ENCODE measurements at regions not wholly inside any gene's neighbourhood (a gene's known extent, or its start where the extent isn't known, plus 50 kb on each side); places are given as distances from the start of the nearest gene placed in this dataset.

DNA sequence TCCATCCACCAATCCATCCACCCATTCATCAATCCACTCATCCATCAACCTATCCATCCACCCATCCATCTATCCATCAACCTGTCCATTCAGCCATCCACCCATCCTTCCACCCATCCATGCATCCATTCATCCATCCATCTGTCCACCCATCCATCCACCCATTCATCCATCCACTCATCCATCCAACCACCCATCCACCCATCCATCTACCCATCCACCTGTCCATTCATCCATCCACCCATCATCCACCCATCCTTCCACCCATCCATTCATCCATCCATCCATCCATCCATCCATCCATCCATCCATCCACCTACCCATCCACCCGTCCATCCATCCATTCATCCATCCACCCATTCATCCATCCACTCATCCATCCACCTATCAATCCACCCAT lies 195.8 kb downstream of the NXNL2 start:
- in situ Hi-C loops (cut with HindIII; ENCODE audit: low sequenced_read_pairs), result loop anchor here (10.0 kb wide), 1 partner anchor 136 kb away; no protein-coding TSS in a partner anchor

DNA sequence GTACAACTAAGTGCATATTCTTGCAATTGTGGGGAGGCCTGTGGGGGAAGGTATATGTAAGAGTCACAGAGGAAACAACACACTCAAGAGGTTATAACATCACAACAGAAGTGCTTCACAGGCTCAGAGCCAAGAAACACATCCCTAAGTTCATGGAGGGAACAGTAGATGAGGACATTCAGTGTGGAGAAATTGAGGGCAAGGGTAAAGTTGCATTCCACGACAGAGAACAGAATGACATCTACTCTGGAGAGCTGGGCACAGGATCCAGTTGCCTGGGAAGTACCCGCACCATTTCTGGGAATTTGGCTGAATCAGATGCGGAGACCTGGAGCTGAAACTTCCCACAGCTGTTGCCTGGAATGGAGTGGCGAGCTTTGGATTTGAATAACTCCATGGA lies 197.2 kb downstream of the NXNL2 start:
- in situ Hi-C loops (cut with HindIII; ENCODE audit: low sequenced_read_pairs), result loop anchor here (10.0 kb wide), 1 partner anchor 137 kb away; no protein-coding TSS in a partner anchor

- in situ Hi-C loops (cut with HindIII; ENCODE audit: low sequenced_read_pairs), result loop anchor here (10.0 kb wide), 1 partner anchor 139 kb away; no protein-coding TSS in a partner anchor
These were observed 198.9 kb downstream of the NXNL2 start for GRCh38 chr9:88733651-88734421.

GRCh38 chr9:88734527-88734926 lies 199.5 kb downstream of the NXNL2 start:
- in situ Hi-C loops (cut with HindIII; ENCODE audit: low sequenced_read_pairs), result loop anchor here (10.0 kb wide), 1 partner anchor 140 kb away; no protein-coding TSS in a partner anchor

DNA sequence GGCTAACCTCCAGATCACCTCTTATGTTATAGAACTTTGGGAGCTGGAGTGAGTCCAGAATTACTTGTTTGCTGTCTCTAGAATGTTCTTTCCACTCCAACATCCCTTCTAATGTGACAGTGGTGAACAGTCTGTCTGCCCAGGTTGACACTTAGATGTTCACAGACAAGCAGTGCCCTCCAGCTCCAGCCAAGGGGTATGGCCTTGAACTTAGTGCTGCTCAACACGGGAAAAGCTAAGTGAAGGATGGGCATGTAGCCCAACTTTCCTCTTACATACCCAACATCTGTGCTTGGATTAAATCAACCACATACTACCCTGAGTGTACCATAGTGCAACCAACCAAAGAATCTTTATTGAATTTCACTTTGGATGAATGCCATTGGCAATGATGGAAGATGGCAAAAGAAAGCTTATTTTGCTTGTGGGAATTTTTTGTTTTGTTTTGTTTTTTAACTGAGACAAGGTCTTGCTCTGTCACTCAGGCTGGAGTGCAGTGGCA lies 201.2 kb downstream of the NXNL2 start:
- in situ Hi-C loops (cut with HindIII; ENCODE audit: low sequenced_read_pairs), result loop anchor here (10.0 kb wide), 1 partner anchor 141 kb away; no protein-coding TSS in a partner anchor

DNA sequence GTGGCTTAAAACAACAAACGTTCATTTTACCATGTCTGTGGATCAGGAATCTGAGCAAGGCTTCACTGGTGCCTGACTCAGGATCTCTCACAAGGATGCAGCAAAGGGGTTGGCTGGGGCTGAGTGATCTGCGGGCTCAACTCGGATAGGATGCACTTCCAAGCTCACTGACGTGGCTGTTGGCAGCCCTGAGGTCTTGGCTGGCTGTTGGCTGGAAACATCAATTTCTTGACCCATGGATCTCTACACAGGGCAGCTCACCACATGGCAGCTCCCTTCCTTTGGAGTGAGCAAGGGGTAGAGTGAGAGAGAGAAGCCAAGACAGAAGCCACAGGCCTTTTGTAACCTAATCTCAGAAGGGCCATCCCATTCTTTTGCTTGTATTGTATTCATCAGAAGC lies 202.1 kb downstream of the NXNL2 start:
- in situ Hi-C loops (cut with HindIII; ENCODE audit: low sequenced_read_pairs), result loop anchor here (10.0 kb wide), 1 partner anchor 142 kb away; no protein-coding TSS in a partner anchor

GRCh38 chr9:88737876-88738275 lies 202.9 kb downstream of the NXNL2 start:
- in situ Hi-C loops (cut with HindIII; ENCODE audit: low sequenced_read_pairs), result loop anchor here (10.0 kb wide), 1 partner anchor 143 kb away; no protein-coding TSS in a partner anchor

GRCh38 chr9:88738709-88739108 lies 203.7 kb downstream of the NXNL2 start:
- in situ Hi-C loops (cut with HindIII; ENCODE audit: low sequenced_read_pairs), result loop anchor here (10.0 kb wide), 1 partner anchor 144 kb away; no protein-coding TSS in a partner anchor

DNA sequence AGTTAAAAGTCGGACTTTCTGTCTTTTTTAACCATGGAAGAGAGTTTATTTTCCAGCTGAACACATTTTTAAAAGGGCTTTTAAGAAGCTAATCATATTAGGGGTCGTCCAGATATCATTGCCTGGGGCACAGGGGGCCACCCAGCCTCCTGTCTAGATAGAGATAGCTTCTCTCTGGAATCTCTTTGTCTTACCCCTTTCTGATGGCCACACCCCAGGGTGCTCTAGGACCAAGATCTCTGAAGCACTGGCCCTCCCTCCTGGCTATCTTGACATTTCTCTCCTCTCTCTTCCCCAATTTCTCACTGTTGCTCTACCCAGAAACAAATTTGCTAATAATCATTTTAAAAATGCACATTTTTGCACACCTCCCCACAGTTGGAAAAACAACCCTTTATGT lies 204.4 kb downstream of the NXNL2 start:
- in situ Hi-C loops (cut with HindIII; ENCODE audit: low sequenced_read_pairs), result loop anchor here (10.0 kb wide), 1 partner anchor 145 kb away; no protein-coding TSS in a partner anchor

DNA sequence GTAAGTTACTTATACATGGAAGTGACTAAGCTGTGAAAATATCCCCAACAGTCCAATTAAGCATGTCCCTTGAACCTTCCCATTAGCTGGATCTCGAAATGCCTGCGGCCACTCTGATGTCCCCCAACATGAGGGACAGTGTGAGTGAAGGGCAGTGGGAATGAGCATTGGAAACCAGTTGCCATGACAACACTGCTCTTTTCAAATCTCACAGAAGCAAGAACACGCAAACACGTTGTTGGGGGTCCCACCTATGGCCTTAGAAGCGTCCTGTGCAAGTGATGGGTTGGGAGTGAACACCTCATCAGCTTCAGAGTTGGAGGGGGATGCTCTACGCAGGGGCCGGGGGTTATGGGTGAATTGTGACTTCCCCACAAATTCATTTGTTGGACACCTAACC lies 205.9 kb downstream of the NXNL2 start:
- in situ Hi-C loops (cut with HindIII; ENCODE audit: low sequenced_read_pairs), result no loop called here

- in situ Hi-C loops (cut with HindIII; ENCODE audit: low sequenced_read_pairs), result no loop called here
These were observed 206.4 kb downstream of the NXNL2 start for GRCh38 chr9:88741335-88741734.

GRCh38 chr9:88742483-88742882 lies 207.5 kb downstream of the NXNL2 start:
- in situ Hi-C loops (cut with HindIII; ENCODE audit: low sequenced_read_pairs), result no loop called here

- in situ Hi-C loops (cut with HindIII; ENCODE audit: low sequenced_read_pairs), result no loop called here
These were observed 207.9 kb downstream of the NXNL2 start for GRCh38 chr9:88742905-88743304.

DNA sequence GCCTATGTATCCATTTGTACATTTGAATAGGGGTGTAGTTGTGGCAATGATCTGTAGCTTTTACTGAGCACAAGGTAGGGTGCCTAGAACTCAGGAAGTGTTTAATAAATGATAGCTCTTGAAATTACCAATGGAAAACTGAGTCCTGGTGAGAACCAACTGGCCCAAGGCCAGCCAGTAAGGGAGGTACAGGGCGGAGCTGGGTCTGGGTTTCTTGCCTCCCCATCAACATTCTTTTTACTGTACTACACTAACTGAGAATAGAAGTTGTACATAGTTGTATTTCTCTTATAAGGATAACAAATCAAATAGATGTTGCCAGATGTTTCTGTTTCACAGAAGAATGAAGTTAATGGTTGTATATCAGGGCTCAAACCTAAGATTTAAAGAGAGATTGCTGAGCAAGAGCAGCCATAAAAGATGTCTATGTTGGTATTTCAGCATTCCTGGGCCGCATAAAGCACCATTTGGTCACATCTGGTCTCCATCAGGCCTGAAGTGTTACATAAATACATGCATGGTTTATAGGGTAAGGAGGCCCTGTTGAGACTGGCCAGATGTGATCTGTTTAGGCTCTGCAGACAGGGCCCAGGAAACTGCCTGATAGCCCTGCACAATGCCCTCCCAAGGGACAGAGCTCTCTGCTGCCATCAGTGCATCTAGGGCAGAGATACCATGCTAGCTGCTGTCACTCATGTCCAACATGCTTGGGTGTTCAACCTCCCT lies 210.5 kb downstream of the NXNL2 start:
- in situ Hi-C loops (cut with HindIII; ENCODE audit: low sequenced_read_pairs), result no loop called here

- in situ Hi-C loops (cut with HindIII; ENCODE audit: low sequenced_read_pairs), result no loop called here
These were observed 211.2 kb downstream of the NXNL2 start for GRCh38 chr9:88746029-88746742.

DNA sequence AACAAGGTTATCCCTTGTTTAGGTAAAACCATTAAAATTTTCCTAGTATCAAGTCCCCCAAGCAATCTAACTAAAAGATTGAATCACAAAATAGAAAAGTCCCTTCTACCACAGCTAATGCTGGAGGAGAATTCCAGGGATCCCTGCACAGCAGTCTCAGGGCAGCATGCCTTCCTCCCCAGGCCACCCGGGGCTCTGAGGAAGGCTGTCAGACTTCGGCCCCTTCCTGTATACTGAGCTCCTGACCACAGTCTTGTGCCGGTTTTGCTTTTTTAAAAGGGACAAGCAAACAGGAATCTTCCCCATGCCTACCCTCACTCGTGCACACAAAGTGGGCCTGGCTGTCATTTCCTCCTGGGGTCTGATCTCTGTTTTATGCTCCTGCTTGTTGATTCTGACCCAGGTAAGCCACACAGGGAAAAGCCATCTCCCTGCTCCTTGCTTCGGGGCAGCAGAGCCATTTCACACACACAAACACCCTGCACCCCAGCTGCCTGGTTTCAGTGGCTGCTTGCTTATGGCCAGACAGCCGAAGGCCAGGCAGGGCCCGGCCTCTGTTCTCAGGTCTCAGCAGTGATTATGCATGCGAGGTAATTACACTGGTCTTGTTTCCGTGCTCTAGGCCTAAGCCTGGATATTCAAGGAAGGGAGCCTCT lies 211.9 kb downstream of the NXNL2 start:
- in situ Hi-C loops (cut with HindIII; ENCODE audit: low sequenced_read_pairs), result no loop called here

- in situ Hi-C loops (cut with HindIII; ENCODE audit: low sequenced_read_pairs), result no loop called here
These were observed 212.8 kb downstream of the NXNL2 start for GRCh38 chr9:88747768-88748167.

GRCh38 chr9:88748566-88749261 lies 213.7 kb downstream of the NXNL2 start:
- in situ Hi-C loops (cut with HindIII; ENCODE audit: low sequenced_read_pairs), result no loop called here

DNA sequence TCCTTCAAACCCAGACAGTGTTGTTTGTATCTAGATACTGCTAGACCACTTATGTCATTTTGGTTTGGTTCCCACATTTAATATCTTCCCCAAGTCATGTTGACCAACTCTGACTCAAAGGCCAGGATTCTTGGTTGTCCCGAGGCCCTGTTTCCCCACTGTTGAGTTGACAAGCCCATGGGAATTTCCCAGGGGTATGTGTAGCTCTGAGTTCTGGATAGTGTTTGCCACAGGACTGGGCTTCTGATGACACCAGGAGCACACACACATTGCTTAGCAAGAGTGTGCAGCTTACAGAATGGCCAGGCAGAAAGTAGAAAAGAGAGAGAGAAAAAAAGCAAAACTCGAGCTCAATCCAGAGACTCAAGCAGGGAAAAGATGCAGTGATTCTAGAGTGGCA lies 214.4 kb downstream of the NXNL2 start:
- in situ Hi-C loops (cut with HindIII; ENCODE audit: low sequenced_read_pairs), result no loop called here
